Glutamatergic neuron (in vitro differentiated cells): ENCODE measurements at regions not wholly inside any gene's neighbourhood (a gene's known extent, or its start where the extent isn't known, plus 50 kb on each side); places are given as distances from the start of the nearest gene placed in this dataset.
"Not testable (repeated sequence)": the region's sequence is repeated elsewhere in the genome, so short reads cannot be mapped to it uniquely, and the experiment has no call there.

Experiments
- DNase-seq: peaks from one replicate; pipeline ENCODE4 v3.0.0; 2022
- H3K27ac Mint-ChIP-seq: one replicate; pipeline ENCODE4 v1.8.0; 2020; ENCODE audit warnings: mild to moderate bottlenecking, mixed read lengths, inconsistent platforms; ENCODE audit not compliant: unreplicated experiment
- H3K27me3 Mint-ChIP-seq: one replicate; pipeline ENCODE4 v1.8.0; 2020; ENCODE audit warnings: mild to moderate bottlenecking, moderate library complexity, mixed read lengths, inconsistent platforms; ENCODE audit not compliant: unreplicated experiment
- H3K36me3 Mint-ChIP-seq: one replicate; pipeline ENCODE4 v1.8.0; 2020; ENCODE audit warnings: mild to moderate bottlenecking, mixed read lengths, inconsistent platforms; ENCODE audit not compliant: unreplicated experiment
- H3K4me1 Mint-ChIP-seq: one replicate; pipeline ENCODE4 v1.8.0; 2020; ENCODE audit warnings: mild to moderate bottlenecking, low read depth, mixed read lengths, inconsistent platforms; ENCODE audit not compliant: unreplicated experiment
- H3K4me3 Mint-ChIP-seq: one replicate; pipeline ENCODE4 v1.8.0; 2020; ENCODE audit warnings: mild to moderate bottlenecking, mixed read lengths, inconsistent platforms; ENCODE audit not compliant: unreplicated experiment
- H3K9me3 Mint-ChIP-seq: one replicate; pipeline ENCODE4 v1.8.0; 2020; ENCODE audit warnings: mild to moderate bottlenecking, moderate library complexity, mixed read lengths, inconsistent platforms; ENCODE audit not compliant: unreplicated experiment
- CTCF ChIP-seq: fragments of 200-600 bp; sonication (generic); IDR thresholded peaks from one replicate; pipeline ENCODE4 v1.5.0; 2021; ENCODE audit not compliant: partially characterized antibody, unreplicated experiment

DNA sequence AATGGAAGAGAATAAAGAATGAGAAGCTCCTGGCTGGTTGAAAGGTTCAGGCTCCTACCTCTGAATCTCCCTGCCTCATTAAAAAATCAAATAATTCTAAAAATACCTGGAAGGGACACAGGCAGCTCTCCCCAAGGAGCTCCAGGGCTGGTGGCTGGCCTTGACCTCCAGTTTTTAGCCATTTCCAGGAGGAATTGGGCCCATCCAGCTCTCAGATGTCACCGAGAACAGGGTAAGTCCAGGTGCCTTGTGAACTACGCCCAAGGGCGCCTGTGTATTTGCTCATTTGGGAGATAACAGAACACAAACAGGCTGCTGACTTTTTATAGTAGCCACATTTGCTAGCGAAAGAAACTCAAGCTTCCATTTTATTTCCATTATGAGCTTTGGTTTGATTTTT, 321.0 kb upstream of the C1orf174 start:
- no peak for TF ChIP-seq CTCF
- Mint-ChIP-seq H3K27me3 (no peaks in the 10 kb centered on the region), H3K36me3 (no peaks in the 10 kb centered on the region), H3K9me3 (peaks cover 20% of the 10 kb centered on the region), H3K4me1 (no peaks in the 10 kb centered on the region), H3K27ac (no peak overlapping the region), H3K4me3 (no peak overlapping the region)
- DNase-seq, result no peak

GRCh38 chr1:4224684-4225467, 324.8 kb upstream of the C1orf174 start:
- Mint-ChIP-seq H3K9me3 (peaks cover 16% of the 10 kb centered on the region), H3K36me3 (no peaks in the 10 kb centered on the region), H3K27me3 (peaks cover 1% of the 10 kb centered on the region), H3K4me1 (no peaks in the 10 kb centered on the region), H3K27ac (no peak overlapping the region), H3K4me3 (no peak overlapping the region)
- TF ChIP-seq CTCF, result no peak
- DNase-seq, result no peak

DNA sequence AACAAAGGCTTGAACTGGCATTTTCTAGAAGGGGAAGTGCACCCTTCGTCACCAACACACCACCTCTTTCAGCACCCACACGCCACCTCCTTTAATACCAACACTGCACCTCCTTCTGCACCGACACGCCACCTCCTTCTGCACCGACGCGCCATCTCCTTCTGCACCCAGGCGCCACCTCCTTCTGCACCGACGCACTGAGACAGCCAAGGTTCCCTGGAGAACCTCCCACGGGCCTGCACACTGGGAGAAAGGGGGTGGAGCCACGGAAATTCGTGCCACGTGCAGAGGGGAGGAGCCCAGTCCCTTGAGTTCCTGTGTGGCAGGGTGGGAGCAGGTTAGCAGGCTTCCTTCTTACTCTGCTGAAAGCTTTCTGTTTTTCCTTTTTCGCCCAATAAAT, 327.9 kb upstream of the C1orf174 start:
- Mint-ChIP-seq H3K9me3 (peaks cover 17% of the 10 kb centered on the region), H3K4me1 (no peaks in the 10 kb centered on the region), H3K36me3 (no peaks in the 10 kb centered on the region), H3K27me3 (peaks cover 1% of the 10 kb centered on the region), H3K27ac (no peak overlapping the region), H3K4me3 (no peak overlapping the region)
- no peak for DNase-seq
- TF ChIP-seq CTCF, result no peak

DNA sequence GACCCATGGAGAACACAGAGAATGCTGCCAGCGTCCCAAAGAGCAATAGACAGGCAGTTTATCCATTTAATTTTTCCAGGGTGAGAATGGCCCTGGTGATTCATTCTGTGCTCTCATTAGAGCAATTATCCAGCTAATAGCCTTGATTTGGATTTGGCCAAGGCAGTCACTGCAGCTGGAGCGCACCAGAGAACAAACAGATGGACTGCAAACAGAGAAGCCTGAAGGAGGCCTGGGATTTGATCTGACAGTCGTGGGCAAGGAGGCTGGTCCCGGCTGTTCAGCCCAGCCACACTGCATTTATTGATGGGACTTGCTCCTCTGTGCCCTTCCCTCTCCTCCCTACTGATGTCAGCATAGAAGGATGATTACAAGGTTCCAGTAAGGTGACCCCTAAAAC, 353.9 kb upstream of the C1orf174 start:
- TF ChIP-seq CTCF, result no peak
- Mint-ChIP-seq H3K36me3 (peaks cover 23% of the 10 kb centered on the region), H3K4me3 (no peak overlapping the region), H3K4me1 (no peaks in the 10 kb centered on the region), H3K27ac (no peak overlapping the region), H3K27me3 (no peaks in the 10 kb centered on the region), H3K9me3 (peaks cover 16% of the 10 kb centered on the region)
- DNase-seq, result no peak

- H3K4me3 Mint-ChIP-seq, result no peak overlapping the region
- H3K27ac Mint-ChIP-seq, result no peak overlapping the region
- H3K9me3 Mint-ChIP-seq, result peaks cover 15% of the 10 kb centered on the region
- H3K4me1 Mint-ChIP-seq, result no peaks in the 10 kb centered on the region
- no peak for DNase-seq
- no peaks in the 10 kb centered on the region for H3K27me3 Mint-ChIP-seq
- H3K36me3 Mint-ChIP-seq, result peaks cover 22% of the 10 kb centered on the region
- no peak for TF ChIP-seq CTCF
These were observed 356.3 kb upstream of the C1orf174 start for GRCh38 chr1:4256351-4256750.

DNA sequence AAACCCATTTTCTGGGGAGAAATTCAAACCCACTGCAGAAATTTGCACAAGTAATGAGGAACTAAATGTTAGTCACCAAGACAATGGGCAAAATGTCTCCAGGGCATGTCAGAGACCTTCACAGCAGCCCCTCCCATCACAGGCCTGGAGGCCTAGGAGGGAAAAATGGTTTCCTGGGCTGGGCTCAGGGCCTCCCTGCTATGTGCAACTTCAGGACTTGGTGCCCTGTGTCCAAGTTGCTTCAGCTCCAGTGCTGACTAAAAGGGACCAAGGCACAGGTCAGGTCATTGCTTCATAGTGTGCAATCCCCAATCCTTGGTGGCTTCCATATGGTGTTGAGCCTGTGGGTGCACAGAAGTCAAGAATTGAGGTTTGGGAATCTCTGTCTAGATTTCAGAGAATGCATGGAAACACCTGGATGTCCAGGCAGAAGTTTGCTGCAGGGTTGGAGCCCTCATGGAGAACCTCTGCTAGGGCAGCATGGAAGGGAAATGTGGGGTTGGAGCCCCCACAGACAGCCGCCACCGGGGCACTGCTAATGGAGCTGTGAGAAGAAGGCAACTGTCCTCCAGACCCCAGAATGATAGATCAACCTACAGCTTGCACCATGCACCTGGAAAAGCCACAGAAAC, 358.2 kb upstream of the C1orf174 start:
- H3K9me3 Mint-ChIP-seq, result peaks cover 23% of the 10 kb centered on the region
- H3K36me3 Mint-ChIP-seq, result peaks cover 25% of the 10 kb centered on the region

More for the DNA sequence above, 358.2 kb upstream of the C1orf174 start:
- not testable (repeated sequence) for H3K4me3 Mint-ChIP-seq, H3K27me3 Mint-ChIP-seq, H3K27ac Mint-ChIP-seq, H3K4me1 Mint-ChIP-seq, DNase-seq
